Gastroesophageal sphincter (tissue), 3 donors: ENCODE measurements at regions not wholly inside any gene's neighbourhood (a gene's known extent, or its start where the extent isn't known, plus 50 kb on each side); places are given as distances from the start of the nearest gene placed in this dataset.

Source experiments
- POLR2A ChIP-seq, 2 donors: fragments of 450-650 bp; IDR thresholded peaks; one replicate each; pipeline ENCODE4 v1.6.1; 2017; ENCODE audit warnings: antibody characterized with exemption in 2 of 2, mild to moderate bottlenecking in 2 of 2, moderate library complexity in 1 of 2
- TF ChIP-seq, protein P1 (sequence below), 4 experiments: fragments of 200-600 bp in 2 of 4; fragments of 450-650 bp in 2 of 4; sonication (generic) in 1 of 4; IDR thresholded peaks; one replicate each; pipeline ENCODE4 v1.5.1; 2017 to 2019; ENCODE audit warnings: antibody characterized with exemption in 4 of 4, mild to moderate bottlenecking in 2 of 4, moderate library complexity in 2 of 4

GRCh38 chr6:156004796-156005195 lies 549.2 kb upstream of the NOX3 start:
- TF ChIP-seq, protein P1, sequence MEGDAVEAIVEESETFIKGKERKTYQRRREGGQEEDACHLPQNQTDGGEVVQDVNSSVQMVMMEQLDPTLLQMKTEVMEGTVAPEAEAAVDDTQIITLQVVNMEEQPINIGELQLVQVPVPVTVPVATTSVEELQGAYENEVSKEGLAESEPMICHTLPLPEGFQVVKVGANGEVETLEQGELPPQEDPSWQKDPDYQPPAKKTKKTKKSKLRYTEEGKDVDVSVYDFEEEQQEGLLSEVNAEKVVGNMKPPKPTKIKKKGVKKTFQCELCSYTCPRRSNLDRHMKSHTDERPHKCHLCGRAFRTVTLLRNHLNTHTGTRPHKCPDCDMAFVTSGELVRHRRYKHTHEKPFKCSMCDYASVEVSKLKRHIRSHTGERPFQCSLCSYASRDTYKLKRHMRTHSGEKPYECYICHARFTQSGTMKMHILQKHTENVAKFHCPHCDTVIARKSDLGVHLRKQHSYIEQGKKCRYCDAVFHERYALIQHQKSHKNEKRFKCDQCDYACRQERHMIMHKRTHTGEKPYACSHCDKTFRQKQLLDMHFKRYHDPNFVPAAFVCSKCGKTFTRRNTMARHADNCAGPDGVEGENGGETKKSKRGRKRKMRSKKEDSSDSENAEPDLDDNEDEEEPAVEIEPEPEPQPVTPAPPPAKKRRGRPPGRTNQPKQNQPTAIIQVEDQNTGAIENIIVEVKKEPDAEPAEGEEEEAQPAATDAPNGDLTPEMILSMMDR (IDR thresholded peaks at IDR 0.05), result no peak
- TF ChIP-seq POLR2A (IDR thresholded peaks at IDR 0.05), result no peak
